ENCODE measurements at regions not wholly inside any gene's neighbourhood (a gene's known extent, or its start where the extent isn't known, plus 50 kb on each side); places are given as distances from the start of the nearest gene placed in this dataset.
A peak's percentile ranks its signal among the peaks of the same experiment; 100 is the strongest.

DNA sequence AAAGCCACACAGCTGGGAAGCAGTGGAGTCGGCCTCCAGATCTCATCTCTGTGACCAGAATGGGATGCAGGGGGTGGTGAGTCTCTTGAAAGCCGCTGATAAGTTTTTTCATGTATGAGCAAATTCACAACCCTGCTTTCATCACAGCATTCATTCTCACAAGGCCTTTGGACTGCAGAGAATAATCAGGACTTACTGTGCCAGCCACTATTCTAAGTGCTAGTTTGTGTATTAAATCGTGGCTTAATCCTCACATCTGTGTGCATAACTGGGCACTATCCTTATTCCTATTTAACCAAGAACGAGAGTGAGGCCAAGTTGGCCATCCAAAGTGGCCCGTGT lies 64.2 kb upstream of the POLG start:
- no peaks in the 10 kb centered on the region for H3K9me3 ChIP-seq
- peaks cover 57 to 99% of the 10 kb centered on the region in 2 donors for H3K27me3 ChIP-seq
- TF ChIP-seq, protein P1, sequence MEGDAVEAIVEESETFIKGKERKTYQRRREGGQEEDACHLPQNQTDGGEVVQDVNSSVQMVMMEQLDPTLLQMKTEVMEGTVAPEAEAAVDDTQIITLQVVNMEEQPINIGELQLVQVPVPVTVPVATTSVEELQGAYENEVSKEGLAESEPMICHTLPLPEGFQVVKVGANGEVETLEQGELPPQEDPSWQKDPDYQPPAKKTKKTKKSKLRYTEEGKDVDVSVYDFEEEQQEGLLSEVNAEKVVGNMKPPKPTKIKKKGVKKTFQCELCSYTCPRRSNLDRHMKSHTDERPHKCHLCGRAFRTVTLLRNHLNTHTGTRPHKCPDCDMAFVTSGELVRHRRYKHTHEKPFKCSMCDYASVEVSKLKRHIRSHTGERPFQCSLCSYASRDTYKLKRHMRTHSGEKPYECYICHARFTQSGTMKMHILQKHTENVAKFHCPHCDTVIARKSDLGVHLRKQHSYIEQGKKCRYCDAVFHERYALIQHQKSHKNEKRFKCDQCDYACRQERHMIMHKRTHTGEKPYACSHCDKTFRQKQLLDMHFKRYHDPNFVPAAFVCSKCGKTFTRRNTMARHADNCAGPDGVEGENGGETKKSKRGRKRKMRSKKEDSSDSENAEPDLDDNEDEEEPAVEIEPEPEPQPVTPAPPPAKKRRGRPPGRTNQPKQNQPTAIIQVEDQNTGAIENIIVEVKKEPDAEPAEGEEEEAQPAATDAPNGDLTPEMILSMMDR (IDR thresholded peaks at IDR 0.05): no peak
- H3K36me3 ChIP-seq: no peaks in the 10 kb centered on the region
- intact Hi-C loops (cut with DNase I): no loop called here
- no peak overlapping the region for H3K27ac ChIP-seq
- H3K4me3 ChIP-seq: no peak overlapping the region
- peaks cover 8 to 36% of the 10 kb centered on the region in 2 donors for H3K4me1 ChIP-seq
- no peak for ATAC-seq
- DNase-seq: no peak

DNA sequence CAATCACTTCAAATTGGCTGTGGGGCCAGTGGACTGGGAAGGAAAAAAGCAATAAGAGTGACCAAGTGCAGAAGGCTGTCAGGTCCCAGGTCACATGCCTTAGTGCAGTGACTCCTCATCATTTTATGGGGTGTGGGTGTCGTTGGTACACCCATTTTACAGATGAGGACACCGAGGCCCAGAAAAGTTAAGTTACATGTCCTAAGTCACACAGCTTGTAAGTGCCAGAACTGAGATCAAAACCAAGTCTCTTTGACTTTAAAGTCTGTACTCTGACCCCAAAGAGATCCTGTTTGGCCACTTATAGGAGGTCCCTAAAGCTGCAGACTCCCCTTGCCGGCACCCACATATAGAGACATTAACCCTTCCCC lies 63.0 kb upstream of the POLG start:
- H3K27ac ChIP-seq: no peak overlapping the region
- H3K27me3 ChIP-seq: peaks cover 47 to 99% of the 10 kb centered on the region in 2 donors
- DNase-seq: no peak
- ATAC-seq: no peak
- no peaks in the 10 kb centered on the region for H3K36me3 ChIP-seq
- peaks cover 8 to 36% of the 10 kb centered on the region in 2 donors for H3K4me1 ChIP-seq
- H3K4me3 ChIP-seq: no peak overlapping the region
- no peaks in the 10 kb centered on the region for H3K9me3 ChIP-seq
- intact Hi-C loops (cut with DNase I): no loop called here
- TF ChIP-seq, protein P1 (IDR thresholded peaks at IDR 0.05): no peak

DNA sequence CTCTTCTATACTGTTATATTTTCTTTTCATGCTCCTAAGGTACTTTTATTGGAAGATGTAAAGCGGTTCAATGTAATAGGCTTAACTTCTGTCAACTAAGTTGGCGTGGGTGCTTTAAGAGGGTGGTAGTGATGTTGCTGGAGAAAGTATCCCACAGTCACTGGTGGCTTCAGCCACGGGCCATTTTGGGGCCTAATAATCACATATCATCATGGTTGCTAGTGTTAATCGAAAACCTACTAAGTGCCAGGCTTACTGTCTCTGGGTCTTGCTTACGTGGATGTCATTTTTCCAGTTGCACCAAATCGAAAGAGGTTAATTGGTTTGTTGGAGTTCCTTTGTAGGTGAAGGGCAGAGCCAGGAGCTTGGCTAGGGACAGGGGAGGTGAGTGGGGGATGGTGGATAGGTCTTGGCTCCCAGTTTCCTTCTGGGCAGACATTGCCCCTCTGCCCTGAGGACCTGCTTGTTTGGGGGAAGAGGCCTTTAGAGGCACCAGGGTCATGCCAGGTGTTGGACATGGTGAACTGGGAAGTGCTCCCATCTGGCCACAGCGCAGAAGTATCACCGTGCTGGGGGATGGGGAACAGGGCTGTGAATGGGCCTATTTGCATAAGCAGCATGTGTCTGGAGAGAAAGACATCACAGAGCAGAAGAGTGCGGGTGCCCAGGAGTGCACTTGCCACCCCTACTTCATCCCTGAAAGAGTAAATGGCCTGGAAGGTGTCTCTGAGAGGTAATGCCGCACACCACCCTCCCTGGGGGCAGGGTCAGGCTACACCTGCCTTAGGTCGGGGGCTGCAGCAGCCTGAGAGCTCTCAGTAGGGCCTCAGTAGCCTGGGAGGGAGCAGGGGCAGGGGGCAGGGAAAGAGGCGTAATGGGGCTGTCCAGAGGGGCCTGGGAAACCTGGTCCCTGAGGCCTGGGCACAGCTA lies 62.4 kb upstream of the POLG start:
- DNase-seq (no peak), ATAC-seq (no peak)
- intact Hi-C loops (cut with DNase I): no loop called here
- TF ChIP-seq, protein P1 (IDR thresholded peaks at IDR 0.05): no peak
- Histone ChIP-seq H3K36me3 (no peaks in the 10 kb centered on the region), H3K9me3 (no peaks in the 10 kb centered on the region), H3K4me1 (peaks cover 8 to 33% of the 10 kb centered on the region in 2 donors), H3K4me3 (no peak overlapping the region), H3K27me3 (peaks cover 41 to 99% of the 10 kb centered on the region in 2 donors), H3K27ac (no peak overlapping the region)

DNA sequence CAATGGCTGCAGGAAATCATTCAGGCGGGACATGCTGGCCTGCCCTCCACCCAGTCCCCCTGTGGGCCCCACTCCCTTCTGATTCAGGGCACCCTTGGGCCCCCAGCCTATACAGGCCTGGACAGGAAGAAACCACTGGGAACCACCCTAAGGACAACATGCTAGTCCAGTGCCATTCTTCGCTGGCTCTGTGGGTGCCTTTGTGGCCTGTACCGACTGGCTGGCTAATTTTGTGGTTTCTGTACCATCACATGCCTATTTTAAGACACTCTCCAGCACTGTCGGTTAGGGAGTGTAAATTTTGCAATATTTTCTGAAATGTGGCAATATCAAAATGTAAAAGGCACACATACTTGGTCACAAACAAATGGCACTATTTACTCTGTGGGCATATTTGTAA lies 61.4 kb upstream of the POLG start:
- intact Hi-C loops (cut with DNase I): no loop called here
- Histone ChIP-seq H3K36me3 (no peaks in the 10 kb centered on the region), H3K27me3 (peaks cover 31 to 99% of the 10 kb centered on the region in 2 donors), H3K9me3 (no peaks in the 10 kb centered on the region), H3K4me1 (peaks cover 8 to 27% of the 10 kb centered on the region in 2 donors), H3K4me3 (no peak overlapping the region), H3K27ac (no peak overlapping the region)
- ATAC-seq (peak; percentile 53), DNase-seq (no peak)
- TF ChIP-seq, protein P1 (IDR thresholded peaks at IDR 0.05): no peak

DNA sequence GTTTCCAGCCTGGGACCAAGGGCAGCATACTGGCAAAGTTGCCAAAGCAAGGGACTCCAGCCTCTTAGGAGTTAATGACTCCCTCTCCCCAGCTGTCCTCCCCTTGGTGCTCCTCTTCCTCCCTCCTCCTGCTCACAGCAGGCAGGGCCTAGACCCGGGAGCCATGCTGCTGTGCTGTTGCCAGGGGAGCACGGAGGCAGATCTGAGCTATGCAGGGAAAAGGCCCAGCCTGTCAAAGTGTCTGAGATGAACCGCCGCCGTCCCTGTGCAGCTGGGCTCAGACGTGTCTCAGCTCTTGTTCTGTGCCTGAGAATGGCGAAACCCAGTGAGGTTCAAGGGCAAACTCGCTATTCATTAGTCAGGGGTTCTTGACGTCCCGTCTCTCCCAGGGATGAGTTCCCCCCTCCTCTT lies 60.8 kb upstream of the POLG start:
- Histone ChIP-seq H3K9me3 (no peaks in the 10 kb centered on the region), H3K27ac (no peak overlapping the region), H3K27me3 (peaks cover 25 to 97% of the 10 kb centered on the region in 2 donors), H3K4me3 (no peak overlapping the region), H3K4me1 (peaks cover 8 to 26% of the 10 kb centered on the region in 2 donors), H3K36me3 (no peaks in the 10 kb centered on the region)
- TF ChIP-seq, protein P1 (IDR thresholded peaks at IDR 0.05): no peak
- no peak for ATAC-seq
- DNase-seq: no peak
- intact Hi-C loops (cut with DNase I): no loop called here

Measured in left lung (tissue), 4 donors.